ENCODE measurements at regions not wholly inside any gene's neighbourhood (a gene's known extent, or its start where the extent isn't known, plus 50 kb on each side); places are given as distances from the start of the nearest gene placed in this dataset.

- Histone ChIP-seq H3K27me3 (replicated peaks; ENCODE audit: insufficient read depth) (no peaks in the 10 kb centered on the region), H3K4me3 (no peak overlapping the region), H3K9me3 (no peaks in the 10 kb centered on the region), H3K27ac (no peak overlapping the region), H3K36me3 (no peaks in the 10 kb centered on the region), H3K4me1 (replicated peaks) (no peaks in the 10 kb centered on the region)
- intact Hi-C loops (cut with DNase I): no loop called here
- 56% methylated on average over 4 of the region's 4 CpGs for WGBS
- TF ChIP-seq POLR2AphosphoS5 (IDR thresholded peaks at IDR 0.05) (no peak), POLR2A (IDR thresholded peaks at IDR 0.05) (no peak), CTCF (IDR thresholded peaks at IDR 0.05) (no peak)
- no peak for DNase-seq (ENCODE audit: low spot score)
These were observed 931.2 kb downstream of the AACS start for GRCh38 chr12:125996443-125996842.

- intact Hi-C loops (cut with DNase I): no loop called here
- H3K9me3 ChIP-seq: no peaks in the 10 kb centered on the region
- TF ChIP-seq CTCF (IDR thresholded peaks at IDR 0.05) (no peak), POLR2AphosphoS5 (IDR thresholded peaks at IDR 0.05) (no peak), POLR2A (IDR thresholded peaks at IDR 0.05) (no peak)
- no peaks in the 10 kb centered on the region for H3K36me3 ChIP-seq
- H3K27me3 ChIP-seq (replicated peaks; ENCODE audit: insufficient read depth): no peaks in the 10 kb centered on the region
- no peaks in the 10 kb centered on the region for H3K4me1 ChIP-seq (replicated peaks)
- H3K27ac ChIP-seq: no peak overlapping the region
- no peak overlapping the region for H3K4me3 ChIP-seq
- DNase-seq (ENCODE audit: low spot score): no peak
- 30% methylated on average over 7 of the region's 7 CpGs for WGBS
These were observed 934.4 kb downstream of the AACS start for GRCh38 chr12:125999628-126000027.

- WGBS: 76% methylated on average over 6 of the region's 6 CpGs
- no peaks in the 10 kb centered on the region for H3K27me3 ChIP-seq (replicated peaks; ENCODE audit: insufficient read depth)
These were observed 954.1 kb downstream of the AACS start for GRCh38 chr12:126019385-126019784.

DNA sequence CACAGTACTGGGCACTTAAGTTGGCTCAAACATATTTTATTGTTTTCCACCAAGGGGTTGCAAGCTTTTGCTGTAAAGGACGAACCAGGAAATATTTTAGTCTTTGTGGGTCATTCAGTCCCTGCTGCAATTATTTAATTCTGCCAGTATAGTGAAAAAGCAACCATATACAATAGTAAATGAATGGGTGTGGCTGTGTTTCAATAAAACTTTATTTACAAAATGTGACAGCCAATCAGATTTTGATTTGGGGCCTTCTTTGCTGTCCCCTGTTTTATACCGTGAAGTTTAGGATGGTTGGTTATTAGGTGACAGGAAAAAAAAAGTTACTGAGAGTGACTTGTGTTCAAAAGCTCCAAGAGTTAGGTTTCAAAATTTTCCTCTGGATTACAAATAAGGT lies 956.4 kb downstream of the AACS start:
- no peaks in the 10 kb centered on the region for H3K36me3 ChIP-seq
- no peaks in the 10 kb centered on the region for H3K4me1 ChIP-seq (replicated peaks)
- no peaks in the 10 kb centered on the region for H3K27me3 ChIP-seq (replicated peaks; ENCODE audit: insufficient read depth)
- no peak overlapping the region for H3K4me3 ChIP-seq
- intact Hi-C loops (cut with DNase I): no loop called here
- H3K9me3 ChIP-seq: no peaks in the 10 kb centered on the region
- WGBS: 68% methylated on average over 2 of the region's 2 CpGs
- TF ChIP-seq CTCF (IDR thresholded peaks at IDR 0.05) (no peak), POLR2AphosphoS5 (IDR thresholded peaks at IDR 0.05) (no peak), POLR2A (IDR thresholded peaks at IDR 0.05) (no peak)
- no peak for DNase-seq (ENCODE audit: low spot score)
- H3K27ac ChIP-seq: no peak overlapping the region

More at GRCh38 chr12:126019385-126019784, 954.1 kb downstream of the AACS start:
- no peak overlapping the region for H3K4me3 ChIP-seq
- TF ChIP-seq POLR2A (IDR thresholded peaks at IDR 0.05) (no peak), POLR2AphosphoS5 (IDR thresholded peaks at IDR 0.05) (no peak), CTCF (IDR thresholded peaks at IDR 0.05) (no peak)
- H3K4me1 ChIP-seq (replicated peaks): no peaks in the 10 kb centered on the region
- H3K9me3 ChIP-seq: no peaks in the 10 kb centered on the region
- intact Hi-C loops (cut with DNase I): no loop called here
- no peak overlapping the region for H3K27ac ChIP-seq
- DNase-seq (ENCODE audit: low spot score): no peak
- no peaks in the 10 kb centered on the region for H3K36me3 ChIP-seq

DNA sequence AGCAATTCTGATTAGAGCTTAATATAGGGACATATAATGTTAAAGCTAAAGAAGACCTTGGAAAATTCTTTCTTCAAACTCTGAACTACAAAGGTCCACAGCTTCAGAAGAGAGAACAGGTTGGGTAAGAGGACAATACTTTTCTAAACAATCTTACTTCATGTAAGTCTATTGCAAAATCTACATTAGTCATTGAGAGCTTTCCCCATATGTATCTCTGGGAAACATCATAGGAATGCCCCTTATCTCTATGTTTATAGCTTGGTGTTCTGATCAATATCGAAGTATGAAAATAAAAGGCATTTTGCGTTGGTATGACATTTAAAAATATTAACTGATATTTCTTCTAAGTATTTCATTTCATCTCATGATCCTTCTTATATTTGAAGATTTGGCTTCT lies 962.6 kb downstream of the AACS start:
- Histone ChIP-seq H3K27me3 (replicated peaks; ENCODE audit: insufficient read depth) (no peaks in the 10 kb centered on the region), H3K9me3 (no peaks in the 10 kb centered on the region), H3K36me3 (no peaks in the 10 kb centered on the region), H3K27ac (no peak overlapping the region), H3K4me3 (no peak overlapping the region), H3K4me1 (replicated peaks) (no peaks in the 10 kb centered on the region)
- TF ChIP-seq POLR2AphosphoS5 (IDR thresholded peaks at IDR 0.05): no peak
- no peak for TF ChIP-seq CTCF (IDR thresholded peaks at IDR 0.05)
- TF ChIP-seq POLR2A (IDR thresholded peaks at IDR 0.05): no peak
- no peak for DNase-seq (ENCODE audit: low spot score)
- WGBS: 81% methylated on average over 2 of the region's 2 CpGs
- intact Hi-C loops (cut with DNase I): no loop called here

Data from prostate gland (tissue), 2 donors.